NB4 (cell line): ENCODE measurements at regions not wholly inside any gene's neighbourhood (a gene's known extent, or its start where the extent isn't known, plus 50 kb on each side); places are given as distances from the start of the nearest gene placed in this dataset.
"Not testable (repeated sequence)": the region's sequence is repeated elsewhere in the genome, so short reads cannot be mapped to it uniquely, and the experiment has no call there.

ENCODE experiments used
- DNase-seq: peaks from one replicate; pipeline ENCODE4 v3.0.0; 2010; ENCODE audit warnings: low read depth
- H3K4me3 ChIP-seq: one replicate; pipeline ENCODE4 v1.5.1; 2011; ENCODE audit warnings: mild to moderate bottlenecking, low read depth, low read length, moderate library complexity
- MYC ChIP-seq: IDR thresholded peaks from 2 replicates; pipeline ENCODE4 v1.6.1; 2011; ENCODE audit warnings: low read depth, low read length
- POLR2A ChIP-seq: IDR thresholded peaks from 2 replicates; pipeline ENCODE4 v1.6.1; 2011; ENCODE audit warnings: mild to moderate bottlenecking; ENCODE audit not compliant: insufficient read length; ENCODE audit errors: extremely low read depth
- TF ChIP-seq, protein P1 (sequence below): IDR thresholded peaks from one replicate; pipeline ENCODE4 v1.5.1; 2012; ENCODE audit warnings: low read depth, low read length
- TF ChIP-seq, protein P2 (sequence below): IDR thresholded peaks from 2 replicates; pipeline ENCODE4 v1.6.1; 2011; ENCODE audit warnings: low read depth, low read length

DNA sequence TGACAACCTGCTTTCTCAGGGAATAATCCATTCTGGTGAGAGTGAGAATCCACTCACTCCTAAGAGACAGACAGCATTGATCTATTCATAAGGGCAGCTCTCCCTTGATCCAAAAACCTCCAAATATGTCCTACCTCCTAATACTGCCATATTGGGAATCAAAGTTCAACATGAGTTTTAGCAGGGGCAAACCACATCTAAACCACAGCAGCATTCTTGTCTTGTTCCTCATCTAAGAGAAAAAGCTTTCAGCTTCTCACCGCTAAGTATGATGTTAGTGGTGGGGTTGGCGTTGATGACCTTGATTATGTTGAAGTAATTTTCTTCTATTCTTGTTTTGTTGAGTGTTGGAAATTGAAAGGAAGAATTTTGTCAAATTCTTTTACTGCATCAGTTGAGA, 69.6 kb downstream of the SERTM2 start:
- TF ChIP-seq, protein P1, sequence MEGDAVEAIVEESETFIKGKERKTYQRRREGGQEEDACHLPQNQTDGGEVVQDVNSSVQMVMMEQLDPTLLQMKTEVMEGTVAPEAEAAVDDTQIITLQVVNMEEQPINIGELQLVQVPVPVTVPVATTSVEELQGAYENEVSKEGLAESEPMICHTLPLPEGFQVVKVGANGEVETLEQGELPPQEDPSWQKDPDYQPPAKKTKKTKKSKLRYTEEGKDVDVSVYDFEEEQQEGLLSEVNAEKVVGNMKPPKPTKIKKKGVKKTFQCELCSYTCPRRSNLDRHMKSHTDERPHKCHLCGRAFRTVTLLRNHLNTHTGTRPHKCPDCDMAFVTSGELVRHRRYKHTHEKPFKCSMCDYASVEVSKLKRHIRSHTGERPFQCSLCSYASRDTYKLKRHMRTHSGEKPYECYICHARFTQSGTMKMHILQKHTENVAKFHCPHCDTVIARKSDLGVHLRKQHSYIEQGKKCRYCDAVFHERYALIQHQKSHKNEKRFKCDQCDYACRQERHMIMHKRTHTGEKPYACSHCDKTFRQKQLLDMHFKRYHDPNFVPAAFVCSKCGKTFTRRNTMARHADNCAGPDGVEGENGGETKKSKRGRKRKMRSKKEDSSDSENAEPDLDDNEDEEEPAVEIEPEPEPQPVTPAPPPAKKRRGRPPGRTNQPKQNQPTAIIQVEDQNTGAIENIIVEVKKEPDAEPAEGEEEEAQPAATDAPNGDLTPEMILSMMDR, result no peak
- TF ChIP-seq, protein P2, sequence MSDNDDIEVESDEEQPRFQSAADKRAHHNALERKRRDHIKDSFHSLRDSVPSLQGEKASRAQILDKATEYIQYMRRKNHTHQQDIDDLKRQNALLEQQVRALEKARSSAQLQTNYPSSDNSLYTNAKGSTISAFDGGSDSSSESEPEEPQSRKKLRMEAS, result no peak
- TF ChIP-seq POLR2A (no peak), MYC (no peak)
- DNase-seq, result no peak

DNA sequence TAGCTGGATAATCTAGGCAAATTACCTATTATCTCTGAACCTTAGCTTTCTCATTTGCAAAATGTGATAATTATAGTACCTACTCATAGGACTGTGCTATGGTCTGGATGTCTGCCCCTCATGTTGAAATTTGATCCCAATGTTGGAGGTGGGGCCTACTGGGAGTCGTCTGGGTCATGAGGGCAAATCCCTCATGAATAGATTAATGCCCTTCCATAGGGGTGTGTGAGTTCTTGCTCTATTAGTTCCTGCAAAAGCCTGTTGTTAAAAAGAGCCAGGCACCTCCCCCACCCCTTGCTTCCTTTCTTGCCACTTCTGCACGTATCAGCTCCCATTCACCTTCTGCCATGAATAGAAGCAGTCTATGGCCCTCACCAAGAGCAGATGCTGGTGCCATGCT, 73.9 kb downstream of the SERTM2 start:
- no peak for DNase-seq
- no peak overlapping the region for H3K4me3 ChIP-seq
- TF ChIP-seq MYC, result no peak
- TF ChIP-seq POLR2A, result no peak
- TF ChIP-seq, protein P2, result no peak
- TF ChIP-seq, protein P1, result no peak

More for the DNA sequence above, 69.6 kb downstream of the SERTM2 start:
- H3K4me3 ChIP-seq, result no peak overlapping the region

DNA sequence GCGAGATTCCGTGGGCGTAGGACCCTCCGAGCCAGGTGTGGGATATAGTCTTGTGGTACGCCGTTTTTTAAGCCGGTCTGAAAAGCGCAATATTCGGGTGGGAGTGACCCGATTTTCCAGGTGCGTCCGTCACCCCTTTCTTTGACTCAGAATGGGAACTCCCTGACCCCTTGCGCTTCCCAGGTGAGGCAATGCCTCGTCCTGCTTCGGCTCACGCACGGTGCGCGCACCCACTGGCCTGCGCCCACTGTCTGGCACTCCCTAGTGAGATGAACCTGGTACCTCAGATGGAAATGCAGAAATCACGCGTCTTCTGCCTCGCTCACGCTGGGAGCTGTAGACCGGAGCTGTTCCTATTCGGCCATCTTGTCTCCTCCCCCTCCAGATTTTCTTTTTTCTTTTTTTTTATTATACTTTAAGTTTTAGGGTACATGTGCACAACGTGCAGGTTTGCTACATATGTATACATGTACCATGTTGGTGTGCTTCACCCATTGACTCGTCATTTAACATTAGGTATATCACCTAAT, 83.0 kb downstream of the SERTM2 start:
- DNase-seq, H3K4me3 ChIP-seq: not testable (repeated sequence)

DNA sequence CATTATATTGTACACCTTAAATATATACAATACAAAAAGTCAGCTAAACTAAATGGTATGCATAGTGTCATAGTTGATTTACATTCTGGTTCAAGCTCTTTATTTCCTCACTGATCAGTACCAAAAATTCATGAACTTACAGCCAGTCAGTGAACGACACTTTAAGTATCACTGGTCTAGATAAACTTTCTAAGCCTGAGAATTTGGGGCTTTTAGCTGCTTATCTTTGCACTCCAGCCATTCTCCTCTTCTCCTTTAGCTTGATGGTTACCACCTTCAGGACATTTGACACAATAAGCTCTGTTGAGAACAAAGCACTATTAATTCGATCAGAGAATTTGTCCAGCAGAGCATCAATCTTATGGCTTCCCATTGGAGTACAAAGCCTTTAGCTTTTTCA, 83.0 kb upstream of the ALG13 start:
- TF ChIP-seq, protein P2, result no peak
- TF ChIP-seq, protein P1, result no peak
- DNase-seq, result no peak
- H3K4me3 ChIP-seq, result no peak overlapping the region

DNA sequence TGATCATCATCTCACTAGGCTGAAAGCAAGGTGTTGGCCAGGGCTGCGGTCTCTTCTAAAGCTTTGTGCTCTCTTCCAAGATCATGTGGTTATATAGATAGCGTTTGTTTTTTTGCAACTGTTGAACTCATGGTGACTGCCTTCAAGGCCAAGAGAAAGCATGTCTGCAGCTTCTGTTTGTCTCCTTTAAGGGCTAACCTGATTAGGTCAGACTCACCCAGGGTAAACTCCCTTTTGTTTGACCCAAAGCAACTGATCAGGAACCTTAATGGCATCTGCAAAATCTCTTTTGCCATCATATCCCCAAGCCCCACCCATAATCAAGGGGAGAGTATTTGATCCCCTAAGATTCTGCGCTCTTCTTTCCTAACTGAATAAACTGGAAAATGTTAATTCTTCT, 72.2 kb upstream of the ALG13 start:
- H3K4me3 ChIP-seq, result no peak overlapping the region
- TF ChIP-seq POLR2A (no peak), MYC (no peak)
- TF ChIP-seq, protein P1, result no peak
- TF ChIP-seq, protein P2, result no peak
- no peak for DNase-seq

DNA sequence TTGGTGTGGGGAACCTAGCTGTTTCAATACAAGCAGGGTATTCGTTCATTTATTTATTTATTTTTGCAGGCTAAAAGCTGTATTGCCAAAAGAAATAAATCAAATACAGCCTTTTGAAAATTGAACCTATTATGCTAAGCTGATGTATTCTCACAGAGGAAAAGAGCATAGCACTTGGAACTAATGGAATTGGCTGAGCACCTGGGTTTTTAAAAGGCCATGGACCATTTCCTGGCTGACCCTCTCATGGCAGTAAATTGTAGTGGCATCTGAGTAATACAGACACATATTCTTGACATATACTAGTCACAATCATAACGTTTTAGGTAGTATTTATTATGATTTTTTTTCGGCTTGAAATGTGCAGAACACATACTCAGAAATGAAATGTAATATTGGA, 71.8 kb upstream of the ALG13 start:
- no peak overlapping the region for H3K4me3 ChIP-seq
- no peak for TF ChIP-seq MYC
- TF ChIP-seq, protein P1, result no peak
- no peak for TF ChIP-seq POLR2A
- TF ChIP-seq, protein P2, result no peak
- DNase-seq, result no peak
